ENCODE measurements at regions not wholly inside any gene's neighbourhood (a gene's known extent, or its start where the extent isn't known, plus 50 kb on each side); places are given as distances from the start of the nearest gene placed in this dataset.
"Not testable (repeated sequence)": the region's sequence is repeated elsewhere in the genome, so short reads cannot be mapped to it uniquely, and the experiment has no call there.

DNA sequence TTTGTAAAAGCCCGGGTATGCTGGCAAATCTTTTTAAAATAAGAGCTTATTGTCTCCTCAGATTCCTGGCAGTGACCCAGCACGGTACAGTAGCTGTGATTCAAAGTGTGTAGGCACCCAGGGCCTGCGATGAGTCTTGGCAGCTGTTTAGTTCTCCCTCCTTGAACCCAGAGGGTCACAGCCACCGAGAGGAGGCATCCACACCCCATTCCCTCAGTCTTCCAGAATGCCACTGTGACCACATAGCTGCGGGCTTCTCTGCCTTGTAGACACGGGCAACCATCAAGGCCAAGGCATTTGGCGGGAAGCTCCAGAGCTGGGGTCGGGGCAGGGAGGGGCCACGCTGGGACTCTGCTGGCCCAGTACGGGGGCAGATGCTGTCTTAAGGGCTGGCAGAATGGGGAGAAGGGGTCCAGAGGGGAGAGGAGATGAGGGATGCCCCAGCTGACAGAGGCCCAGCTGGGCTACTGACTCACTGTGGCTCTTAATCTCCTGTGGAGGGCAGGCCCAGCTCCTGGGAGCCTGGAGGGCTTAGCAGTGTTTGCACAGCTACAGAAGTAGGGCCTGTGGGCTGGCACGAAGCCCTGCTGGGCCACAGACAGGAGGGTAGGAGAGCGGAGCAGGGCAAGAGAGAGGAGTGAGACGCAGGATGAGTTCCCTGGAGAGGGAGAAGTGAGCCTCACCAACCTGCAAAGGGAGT is 68.8 kb upstream of the DLG1 start:
- peak; percentile 45 to 73 for DNase-seq

DNA sequence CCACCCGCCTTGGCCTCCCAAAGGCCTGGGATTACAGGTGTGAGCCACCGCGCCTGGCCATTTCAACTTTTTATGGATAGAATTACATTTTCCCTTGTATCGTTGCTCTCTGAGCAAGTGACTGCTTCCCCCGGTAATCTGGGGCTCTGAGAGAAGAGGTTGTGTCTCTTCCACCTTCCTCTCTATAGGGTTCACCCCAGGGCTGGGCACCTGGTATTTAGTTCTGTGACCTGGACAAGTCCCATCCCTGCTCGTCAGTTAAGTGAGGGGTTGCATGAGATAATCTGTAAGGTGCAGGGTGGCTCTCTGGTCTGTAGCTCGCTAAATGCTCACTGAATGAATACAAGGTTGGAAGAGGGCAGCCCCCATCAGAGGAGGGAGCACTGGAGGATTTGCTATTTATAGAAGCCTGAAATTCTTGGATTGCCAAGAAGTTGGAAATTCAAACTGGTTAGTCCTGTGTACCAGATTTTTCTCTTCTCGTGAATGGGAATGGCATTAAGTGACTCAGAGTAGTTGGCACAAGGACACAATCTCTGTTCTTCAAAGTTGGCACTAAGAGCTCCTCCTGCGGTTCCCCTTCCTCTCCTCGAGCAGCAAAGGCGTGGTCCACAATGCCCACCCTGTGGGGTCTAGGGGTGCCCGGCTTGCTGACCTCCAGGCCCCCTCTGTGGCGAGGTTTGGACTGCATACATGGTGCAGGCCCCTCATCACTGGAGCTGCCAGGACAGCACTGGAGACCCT is 68.1 kb upstream of the DLG1 start:
- no peak for DNase-seq

DNA sequence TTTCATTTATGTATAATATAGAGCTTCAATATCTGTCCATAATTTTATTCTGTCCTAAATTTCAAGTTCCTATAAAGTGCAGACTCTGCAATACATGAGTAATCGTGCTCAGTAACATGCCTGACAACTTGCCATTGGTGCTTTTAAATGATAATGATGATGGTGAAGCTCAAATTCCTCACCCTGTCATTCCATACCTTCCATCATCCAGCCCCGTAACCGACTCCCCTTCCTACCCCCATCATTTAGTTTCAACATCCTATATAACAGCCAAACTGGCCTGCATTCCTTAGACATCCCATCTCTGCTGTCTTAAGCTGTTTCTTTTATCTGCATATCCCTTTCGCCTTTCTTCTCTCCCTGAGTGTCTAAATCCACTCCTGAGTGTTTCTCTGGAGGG is 67.2 kb upstream of the DLG1 start:
- no peak for DNase-seq

DNA sequence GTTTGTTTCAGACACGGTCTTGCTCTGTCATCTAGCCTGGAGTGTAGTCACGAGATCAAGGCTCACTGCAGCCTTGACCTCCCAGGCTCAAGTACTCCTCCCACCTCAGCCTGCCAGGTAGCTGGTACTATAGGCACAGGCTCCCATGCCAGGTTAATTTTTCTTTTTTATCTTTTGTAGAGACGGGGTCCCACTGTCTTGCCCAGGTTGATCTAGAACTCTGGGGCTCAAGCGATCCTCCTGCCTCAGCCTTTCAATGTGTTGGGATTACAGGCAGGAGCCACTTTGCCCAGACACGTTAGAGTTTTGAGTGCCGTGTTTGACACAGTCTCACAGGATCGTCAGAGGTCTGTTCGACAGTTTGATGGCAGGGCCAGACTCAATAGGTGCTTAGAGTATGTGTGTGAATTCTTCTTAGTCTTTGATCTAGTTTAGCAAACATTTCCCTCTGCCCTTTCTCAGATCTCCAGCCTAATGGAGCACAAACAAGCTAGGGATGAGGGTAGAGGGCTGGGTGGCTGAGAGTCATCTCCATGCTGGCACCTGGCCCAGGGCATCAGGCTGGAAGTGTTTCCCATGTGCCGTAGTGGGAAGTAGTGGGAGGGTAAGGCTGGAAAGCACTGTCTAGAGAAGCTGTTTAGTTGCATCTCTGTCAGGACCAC is 66.1 kb upstream of the DLG1 start:
- peak in 1 of 2 experiments; percentile 11 for DNase-seq

DNA sequence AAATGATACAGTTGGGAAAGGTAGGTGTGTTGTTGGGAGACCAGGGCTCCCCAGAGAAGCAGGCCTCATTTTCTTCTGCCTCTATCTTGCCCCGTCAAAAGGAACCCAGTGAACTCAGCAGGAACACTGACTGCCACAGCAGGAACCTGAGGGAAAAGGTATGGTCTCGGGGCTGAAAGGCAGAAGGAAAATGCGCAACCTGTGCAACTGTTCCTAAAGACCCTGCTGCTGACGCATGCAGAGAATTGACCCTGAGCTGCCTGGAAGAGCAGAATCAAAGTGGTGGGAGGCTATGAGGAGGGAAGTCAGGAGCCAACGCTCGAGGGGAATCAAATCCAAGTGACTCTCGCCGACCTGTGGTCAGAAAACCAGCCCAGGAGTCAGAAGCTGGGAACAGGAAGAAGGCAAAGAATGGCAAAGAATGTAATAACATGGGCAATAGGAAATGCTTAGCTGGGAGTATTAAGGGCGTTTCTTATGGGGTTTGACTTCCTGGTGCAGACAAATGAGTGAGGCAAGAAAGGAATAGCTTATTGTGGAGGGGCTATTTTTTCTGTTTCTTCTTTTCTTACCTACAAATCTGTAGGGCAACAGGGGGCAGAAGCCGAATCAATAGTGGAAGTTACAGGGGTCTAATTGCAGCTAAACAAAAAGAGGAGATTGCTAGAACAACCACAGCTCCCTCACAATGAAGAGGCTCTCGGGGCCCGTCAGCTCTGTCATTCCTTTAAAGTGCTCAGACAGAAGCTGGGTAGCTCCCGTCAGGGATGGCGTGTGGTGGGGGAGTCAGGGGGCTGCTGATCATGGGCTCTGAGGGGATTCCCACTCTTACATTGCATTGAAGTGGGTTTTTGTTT is 65.4 kb upstream of the DLG1 start:
- no peak for DNase-seq

DNA sequence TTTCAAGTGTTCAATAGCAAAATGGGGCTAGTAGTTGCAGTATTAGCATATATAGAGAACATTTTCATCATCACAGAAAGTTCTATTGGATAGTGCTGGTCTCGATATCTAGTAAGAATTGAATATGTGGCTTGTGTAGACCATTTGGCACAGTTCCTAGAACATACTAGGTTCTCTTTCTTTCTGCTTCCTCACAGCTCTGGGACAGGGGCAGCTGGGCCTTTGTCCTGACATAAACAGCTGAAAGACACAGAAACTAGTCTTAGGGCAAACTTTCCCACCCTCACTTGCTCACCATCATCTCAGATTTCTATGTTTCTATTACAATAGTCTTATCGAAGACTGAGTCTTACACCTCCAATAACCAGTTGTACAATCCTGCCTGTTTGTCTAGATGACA is 63.7 kb upstream of the DLG1 start:
- DNase-seq: no peak

DNA sequence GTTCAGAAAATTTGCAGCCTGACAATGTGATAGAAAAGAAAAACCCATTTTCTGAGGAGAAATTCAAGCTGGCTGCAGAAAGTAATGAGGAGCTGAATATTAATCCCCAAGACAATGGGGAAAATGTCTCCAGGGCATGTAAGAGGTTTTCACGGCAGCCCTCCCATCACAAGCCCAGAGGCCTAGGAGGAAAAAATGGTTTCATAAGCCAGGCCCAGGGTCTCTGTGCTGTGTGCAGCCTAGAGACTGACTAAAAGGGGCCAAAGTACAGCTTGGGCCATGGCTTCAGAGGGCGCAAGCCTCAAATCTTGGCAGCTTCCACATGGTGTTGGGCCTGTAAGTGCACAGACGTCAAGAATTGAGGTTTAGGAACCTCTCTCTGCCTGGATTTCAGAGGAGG is 61.7 kb upstream of the DLG1 start:
- not testable (repeated sequence) for DNase-seq

DNA sequence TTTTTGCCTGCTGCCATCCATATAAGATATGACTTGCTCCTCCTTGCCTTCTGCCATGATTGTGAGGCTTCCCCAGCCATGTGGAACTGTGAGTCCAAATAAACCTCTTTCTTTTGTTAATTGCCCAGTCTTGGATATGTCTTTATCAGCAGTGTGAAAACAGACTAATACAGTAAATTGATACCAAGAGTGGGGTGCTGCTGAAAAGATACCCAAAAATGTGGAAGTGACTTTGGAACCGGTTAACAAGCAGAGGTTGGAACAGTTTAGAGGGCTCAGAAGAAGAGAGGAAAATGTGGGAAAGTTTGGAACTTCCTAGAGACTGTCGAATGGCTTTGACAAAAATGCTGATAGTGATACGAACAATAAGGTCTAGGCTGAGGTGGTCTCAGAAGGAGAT is 61.1 kb upstream of the DLG1 start:
- DNase-seq: not testable (repeated sequence)

DNA sequence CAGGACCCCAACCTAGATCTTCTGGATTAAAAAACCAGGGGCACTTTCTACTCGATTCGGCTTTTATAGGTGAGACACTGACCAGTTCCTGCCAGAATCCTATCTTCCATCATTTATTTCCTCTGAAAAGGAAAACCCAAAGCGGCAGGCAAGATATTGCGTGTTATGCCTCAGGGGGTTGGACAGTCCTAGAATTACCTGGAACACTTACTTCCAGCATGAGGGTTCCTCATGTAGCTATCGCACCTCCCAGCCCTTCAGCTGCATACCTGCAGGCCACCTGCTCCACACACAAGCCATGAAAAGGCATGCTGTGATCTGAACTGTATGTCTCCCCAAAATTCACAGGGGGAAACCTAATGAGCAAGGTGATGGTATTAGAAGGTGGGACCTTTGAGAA is 58.3 kb upstream of the DLG1 start:
- no peak for DNase-seq

DNA sequence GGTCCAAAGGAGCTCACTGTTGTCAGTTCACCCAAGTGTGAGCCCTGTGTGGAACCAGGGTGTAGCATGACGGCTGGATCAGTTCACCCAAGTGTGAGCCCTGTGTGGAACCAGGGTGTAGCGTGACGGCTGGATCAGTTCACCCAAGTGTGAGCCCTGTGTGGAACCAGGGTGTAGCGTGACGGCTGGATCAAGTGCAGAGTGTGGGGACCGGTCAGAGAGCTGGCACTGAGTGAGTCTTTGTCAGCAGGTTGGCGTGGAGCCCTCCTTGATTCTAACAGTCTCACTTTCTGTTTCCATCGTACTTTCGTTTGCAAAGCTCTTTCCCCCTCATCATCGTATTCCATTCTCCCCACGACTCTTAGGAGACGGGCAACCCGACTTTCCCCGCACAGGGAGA is 57.9 kb upstream of the DLG1 start:
- DNase-seq: no peak

DNA sequence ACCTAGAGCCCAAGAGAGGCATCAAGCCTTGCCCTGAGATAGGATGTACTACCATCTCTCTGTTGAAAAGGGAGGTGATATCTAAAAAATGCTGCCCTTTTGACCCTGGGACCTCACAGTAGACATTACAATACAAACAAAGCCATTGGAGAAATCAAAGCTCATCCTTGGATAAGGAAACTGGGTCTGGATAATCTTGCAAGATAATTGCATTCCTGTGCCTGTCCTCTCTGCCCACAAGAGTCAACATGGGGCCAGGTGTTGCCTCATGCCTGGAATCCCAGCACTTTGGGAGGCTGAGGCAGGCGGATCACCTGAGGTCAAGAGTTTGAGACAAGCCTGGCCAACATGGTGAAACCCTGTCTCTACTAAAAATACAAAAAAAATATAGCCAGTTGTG is 57.3 kb upstream of the DLG1 start:
- DNase-seq: no peak

DNA sequence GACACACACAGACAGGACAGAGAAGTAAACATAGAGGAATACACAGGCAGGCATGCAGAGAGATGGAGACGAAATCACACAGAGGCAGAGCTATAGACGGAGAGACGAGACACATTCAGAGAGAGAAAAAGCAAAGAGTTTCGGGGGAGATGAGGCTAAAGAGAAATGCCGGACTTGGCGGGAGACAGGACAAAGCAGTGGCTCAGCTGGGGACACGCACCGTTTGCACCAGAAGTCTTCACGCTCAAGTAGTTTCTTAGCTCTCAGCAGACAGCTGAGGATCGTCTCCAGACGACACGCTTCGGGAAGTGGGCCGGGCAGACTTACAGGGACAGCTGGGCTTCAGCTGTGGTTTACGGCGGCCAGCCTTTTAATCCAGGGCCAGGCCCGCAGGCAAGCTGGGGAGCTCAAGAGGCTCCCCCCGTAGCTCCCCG is 56.2 kb upstream of the DLG1 start:
- no peak for DNase-seq

DNA sequence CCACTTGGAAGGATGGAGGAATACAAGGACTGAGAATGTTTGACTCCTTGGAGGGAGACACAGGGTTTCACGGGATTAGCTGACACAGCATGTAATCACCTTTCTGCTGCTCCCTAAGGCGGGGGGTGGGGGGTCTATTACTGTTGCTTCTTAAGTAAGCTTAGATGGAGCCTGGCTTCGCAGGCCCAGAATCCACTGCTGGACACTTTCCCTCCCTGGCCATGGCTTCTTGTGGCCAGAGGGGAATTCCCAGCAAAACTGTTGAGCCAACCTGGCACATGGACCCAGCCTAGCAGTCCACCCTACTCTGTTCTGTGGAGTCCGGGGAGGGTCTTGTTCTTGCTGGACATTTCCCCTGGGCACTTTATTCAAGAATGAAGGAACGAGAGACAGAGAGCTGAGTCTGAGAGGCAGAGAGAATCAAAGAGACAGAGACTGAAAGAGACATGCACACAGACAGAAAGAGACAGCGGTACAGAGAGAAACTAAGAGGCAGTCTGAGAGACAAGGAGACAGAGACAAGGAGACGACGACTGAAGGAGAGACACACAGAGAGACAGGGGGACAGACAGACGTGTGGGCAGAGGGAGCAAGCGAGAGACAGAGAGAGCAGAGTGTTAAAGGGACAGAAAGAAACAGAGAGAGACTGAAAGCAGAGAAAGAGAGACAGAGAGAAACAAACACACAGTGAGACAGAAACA is 55.6 kb upstream of the DLG1 start:
- no peak for DNase-seq

DNA sequence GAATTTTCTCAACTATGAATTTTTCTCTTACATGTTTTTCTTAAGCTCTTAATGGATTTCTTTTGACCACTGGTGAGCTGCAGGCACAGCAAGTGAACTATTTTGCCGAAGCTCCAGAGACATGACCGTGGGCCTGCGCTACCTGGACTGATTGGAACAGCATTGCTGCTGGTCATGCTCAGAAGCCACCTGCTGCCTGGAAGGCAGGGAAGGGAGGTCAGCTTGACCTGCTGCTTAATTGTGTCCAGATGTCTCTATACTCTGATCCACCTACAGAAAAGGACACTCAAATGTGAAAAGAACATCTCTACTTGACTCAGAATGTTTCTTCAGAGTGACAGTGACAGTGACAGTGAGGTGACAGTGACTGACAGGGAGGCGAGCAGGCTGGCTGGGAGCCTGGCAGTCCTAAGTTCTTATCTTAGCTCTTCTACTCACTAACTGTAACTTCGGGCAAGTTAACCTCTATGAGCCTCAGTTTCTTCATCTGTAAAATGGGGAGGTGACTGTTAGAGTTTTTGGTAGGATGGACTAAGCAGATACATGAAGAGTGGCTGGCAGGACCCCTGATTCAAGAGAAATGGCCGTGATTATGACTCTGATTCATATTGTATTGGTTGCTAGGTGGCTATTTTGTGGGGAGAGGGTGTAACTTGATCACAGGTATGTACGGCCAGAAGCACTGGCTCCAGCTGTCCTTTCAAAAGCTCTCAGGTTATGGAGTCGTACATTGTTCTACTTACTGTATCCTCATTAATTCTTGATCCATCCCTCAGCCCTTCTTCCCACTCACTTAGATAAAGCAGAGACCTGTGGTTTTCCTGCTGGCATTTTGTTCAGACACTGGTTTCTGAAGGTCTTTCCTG is 54.8 kb upstream of the DLG1 start:
- DNase-seq: no peak

DNA sequence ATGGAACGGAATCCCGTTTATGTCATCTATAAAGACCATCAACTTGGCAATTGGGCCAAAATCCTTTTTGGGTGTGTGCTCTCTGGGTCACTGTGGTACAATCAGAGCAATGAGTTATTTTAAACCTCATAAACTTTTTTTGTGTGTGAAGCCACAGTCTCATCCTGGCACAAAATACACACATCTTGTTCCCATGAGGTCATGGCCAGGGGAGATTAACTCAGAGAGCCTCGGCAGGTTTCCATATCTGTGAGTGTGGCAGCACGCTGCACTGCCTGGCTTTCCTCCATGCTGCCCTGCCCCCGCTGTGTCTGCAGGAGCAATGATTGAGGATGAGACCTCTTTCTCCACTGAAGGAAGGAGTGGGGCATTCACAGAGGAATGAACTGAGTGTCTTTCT is 54.0 kb upstream of the DLG1 start:
- DNase-seq: no peak

DNA sequence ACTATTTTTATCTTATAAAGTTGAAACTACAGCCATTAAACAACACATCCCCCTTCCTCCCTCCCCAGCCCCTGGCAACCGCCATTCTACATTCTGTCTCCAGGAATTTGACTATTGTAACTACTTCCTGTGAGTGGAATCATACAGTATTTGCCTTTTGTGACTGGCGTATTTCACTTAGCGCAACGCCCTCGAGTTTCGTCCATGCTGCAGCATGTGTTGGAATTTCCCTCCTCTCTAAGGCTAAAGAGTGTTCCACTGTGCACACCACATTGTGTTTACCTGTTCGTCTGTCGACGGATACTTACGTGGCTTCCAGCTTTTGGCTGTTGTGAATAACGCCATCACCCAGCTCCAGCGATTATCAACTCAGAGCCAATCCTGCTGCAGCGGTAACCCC is 52.0 kb upstream of the DLG1 start:
- DNase-seq: no peak

DNA sequence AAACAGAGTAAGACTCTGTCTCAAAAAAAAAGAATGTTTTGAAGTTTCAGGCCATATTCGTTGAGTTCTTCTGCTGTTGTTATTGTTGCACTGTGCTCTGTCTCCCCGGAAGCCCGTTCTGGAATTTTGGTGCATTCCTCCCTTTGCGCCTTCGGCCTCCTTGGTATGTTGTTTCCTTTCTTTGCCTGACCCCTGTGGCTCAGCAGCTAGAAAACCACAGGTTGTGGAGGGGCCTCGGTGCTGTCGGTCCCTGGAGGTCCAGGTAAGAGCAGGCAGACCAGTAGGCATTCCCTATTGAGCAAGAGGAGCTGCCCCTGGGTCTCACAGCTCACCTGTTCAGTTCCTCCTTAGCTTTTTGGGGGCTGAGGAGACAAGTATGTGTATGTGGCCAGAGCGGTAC is 51.0 kb upstream of the DLG1 start:
- no peak for DNase-seq
